ENCODE measurements at regions not wholly inside any gene's neighbourhood (a gene's known extent, or its start where the extent isn't known, plus 50 kb on each side); places are given as distances from the start of the nearest gene placed in this dataset.

DNA sequence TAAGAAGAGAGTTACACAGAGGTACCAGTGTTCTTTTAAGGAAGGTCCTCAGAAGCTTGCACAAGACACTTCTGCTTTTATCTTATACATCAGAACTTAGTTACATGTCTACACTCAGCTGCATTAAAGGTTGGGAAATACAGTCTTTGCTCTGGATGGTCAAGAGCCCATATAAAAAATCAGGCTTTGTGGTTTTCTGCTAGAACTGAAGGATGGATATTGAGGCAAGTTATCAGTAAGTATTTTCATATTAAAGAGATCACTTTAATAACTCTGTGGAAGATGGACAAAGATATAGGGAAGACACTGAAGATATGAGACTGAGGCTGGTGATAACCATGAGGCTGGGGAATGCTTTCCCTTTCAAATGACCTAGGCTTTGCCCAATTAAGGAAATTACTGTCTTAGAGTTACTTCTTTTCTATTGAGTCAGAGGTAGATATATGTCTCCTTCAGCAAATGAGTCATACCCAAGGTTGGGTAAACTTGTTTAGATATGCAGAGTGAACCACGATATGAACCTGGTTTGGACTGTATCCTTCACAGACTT is 87.0 kb upstream of the TNC start:
- intact Hi-C loops (cut with micrococcal nuclease; ENCODE audit: unreplicated experiment): no loop called here
- Histone ChIP-seq H3K9me3 (ENCODE audit: control insufficient read depth, insufficient read depth, low read depth, low read length) (no peaks in the 10 kb centered on the region), H3K27me3 (ENCODE audit: control insufficient read depth, insufficient read depth, low read length) (no peaks in the 10 kb centered on the region), H3K36me3 (ENCODE audit: control insufficient read depth, insufficient read depth, low read length) (no peaks in the 10 kb centered on the region), H3K27ac (ENCODE audit: low read length) (no peak overlapping the region), H3K4me1 (ENCODE audit: control insufficient read depth, insufficient read depth, low read length) (no peaks in the 10 kb centered on the region), H3K4me3 (ENCODE audit: low read depth in 2 of 2, low read length in 2 of 2) (no peak overlapping the region)
- no peak for DNase-seq (ENCODE audit: low read depth, low spot score)
- ChIA-PET CTCF (no interaction called here), POLR2A (no interaction called here)
- BruUV-seq (replicated peaks): no TSS peak
- no peak for ATAC-seq
- in situ Hi-C loops (cut with HindIII; ENCODE audit: low pct_unique_long_range_greater_than_20kb, low sequenced_read_pairs): no loop called here
- TF ChIP-seq TCF7L2 (IDR thresholded peaks at IDR 0.05; ENCODE audit: low read depth, low read length): no peak
- no peak for TF ChIP-seq POLR2AphosphoS5 (IDR thresholded peaks at IDR 0.05; ENCODE audit: low read depth, low read length)
- no peak for TF ChIP-seq SIN3A (IDR thresholded peaks at IDR 0.05; ENCODE audit: borderline replicate concordance, insufficient read depth, low read depth, low read length)
- TF ChIP-seq, protein P1, sequence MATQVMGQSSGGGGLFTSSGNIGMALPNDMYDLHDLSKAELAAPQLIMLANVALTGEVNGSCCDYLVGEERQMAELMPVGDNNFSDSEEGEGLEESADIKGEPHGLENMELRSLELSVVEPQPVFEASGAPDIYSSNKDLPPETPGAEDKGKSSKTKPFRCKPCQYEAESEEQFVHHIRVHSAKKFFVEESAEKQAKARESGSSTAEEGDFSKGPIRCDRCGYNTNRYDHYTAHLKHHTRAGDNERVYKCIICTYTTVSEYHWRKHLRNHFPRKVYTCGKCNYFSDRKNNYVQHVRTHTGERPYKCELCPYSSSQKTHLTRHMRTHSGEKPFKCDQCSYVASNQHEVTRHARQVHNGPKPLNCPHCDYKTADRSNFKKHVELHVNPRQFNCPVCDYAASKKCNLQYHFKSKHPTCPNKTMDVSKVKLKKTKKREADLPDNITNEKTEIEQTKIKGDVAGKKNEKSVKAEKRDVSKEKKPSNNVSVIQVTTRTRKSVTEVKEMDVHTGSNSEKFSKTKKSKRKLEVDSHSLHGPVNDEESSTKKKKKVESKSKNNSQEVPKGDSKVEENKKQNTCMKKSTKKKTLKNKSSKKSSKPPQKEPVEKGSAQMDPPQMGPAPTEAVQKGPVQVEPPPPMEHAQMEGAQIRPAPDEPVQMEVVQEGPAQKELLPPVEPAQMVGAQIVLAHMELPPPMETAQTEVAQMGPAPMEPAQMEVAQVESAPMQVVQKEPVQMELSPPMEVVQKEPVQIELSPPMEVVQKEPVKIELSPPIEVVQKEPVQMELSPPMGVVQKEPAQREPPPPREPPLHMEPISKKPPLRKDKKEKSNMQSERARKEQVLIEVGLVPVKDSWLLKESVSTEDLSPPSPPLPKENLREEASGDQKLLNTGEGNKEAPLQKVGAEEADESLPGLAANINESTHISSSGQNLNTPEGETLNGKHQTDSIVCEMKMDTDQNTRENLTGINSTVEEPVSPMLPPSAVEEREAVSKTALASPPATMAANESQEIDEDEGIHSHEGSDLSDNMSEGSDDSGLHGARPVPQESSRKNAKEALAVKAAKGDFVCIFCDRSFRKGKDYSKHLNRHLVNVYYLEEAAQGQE (IDR thresholded peaks at IDR 0.05; ENCODE audit: insufficient read depth in 1 of 2, low read depth in 2 of 2, low read length in 1 of 2): no peak
- TF ChIP-seq, protein P2, sequence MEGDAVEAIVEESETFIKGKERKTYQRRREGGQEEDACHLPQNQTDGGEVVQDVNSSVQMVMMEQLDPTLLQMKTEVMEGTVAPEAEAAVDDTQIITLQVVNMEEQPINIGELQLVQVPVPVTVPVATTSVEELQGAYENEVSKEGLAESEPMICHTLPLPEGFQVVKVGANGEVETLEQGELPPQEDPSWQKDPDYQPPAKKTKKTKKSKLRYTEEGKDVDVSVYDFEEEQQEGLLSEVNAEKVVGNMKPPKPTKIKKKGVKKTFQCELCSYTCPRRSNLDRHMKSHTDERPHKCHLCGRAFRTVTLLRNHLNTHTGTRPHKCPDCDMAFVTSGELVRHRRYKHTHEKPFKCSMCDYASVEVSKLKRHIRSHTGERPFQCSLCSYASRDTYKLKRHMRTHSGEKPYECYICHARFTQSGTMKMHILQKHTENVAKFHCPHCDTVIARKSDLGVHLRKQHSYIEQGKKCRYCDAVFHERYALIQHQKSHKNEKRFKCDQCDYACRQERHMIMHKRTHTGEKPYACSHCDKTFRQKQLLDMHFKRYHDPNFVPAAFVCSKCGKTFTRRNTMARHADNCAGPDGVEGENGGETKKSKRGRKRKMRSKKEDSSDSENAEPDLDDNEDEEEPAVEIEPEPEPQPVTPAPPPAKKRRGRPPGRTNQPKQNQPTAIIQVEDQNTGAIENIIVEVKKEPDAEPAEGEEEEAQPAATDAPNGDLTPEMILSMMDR (IDR thresholded peaks at IDR 0.05): no peak

DNA sequence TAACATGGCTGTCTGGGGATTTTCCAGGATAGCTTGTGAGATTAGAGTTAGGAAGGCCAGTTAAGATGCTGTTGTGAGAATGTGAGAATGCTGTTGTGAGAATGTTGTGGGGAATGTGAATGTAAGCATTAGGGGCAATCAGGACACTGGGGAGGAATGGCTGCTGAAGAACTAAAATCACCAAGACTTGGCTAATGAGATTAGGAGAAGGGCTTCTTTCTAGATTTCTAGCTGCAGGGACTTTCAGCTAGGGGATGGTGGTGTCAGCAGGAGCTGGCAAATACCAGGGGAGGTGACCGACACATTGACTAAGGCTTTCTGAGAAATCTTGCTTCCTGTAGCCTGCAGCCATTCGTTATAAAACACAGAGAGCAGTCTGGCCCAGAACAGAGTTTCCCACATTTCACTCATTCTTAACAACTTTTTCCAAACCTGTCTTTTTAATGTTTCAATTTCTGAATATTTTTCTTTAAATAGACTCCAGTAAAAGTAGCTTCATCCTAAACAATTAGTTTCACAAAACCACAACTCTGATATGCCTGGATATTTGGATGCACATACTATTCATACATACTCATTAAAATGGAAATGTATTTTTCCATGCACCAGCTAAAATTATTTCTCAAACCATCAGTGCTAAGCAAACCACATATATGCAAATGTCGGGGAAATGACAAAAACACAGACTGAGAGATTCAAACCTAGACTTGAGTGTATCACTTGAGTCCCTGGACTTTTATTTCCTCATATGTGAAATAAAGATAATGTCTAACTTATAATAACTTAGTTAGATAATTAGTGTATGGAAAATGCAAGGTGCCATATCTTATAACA is 89.3 kb upstream of the TNC start:
- no peaks in the 10 kb centered on the region for H3K27me3 ChIP-seq (ENCODE audit: control insufficient read depth, insufficient read depth, low read length)
- H3K4me1 ChIP-seq (ENCODE audit: control insufficient read depth, insufficient read depth, low read length): no peaks in the 10 kb centered on the region
- no peak for ATAC-seq
- CTCF ChIA-PET: no interaction called here
- no TSS peak for BruUV-seq (replicated peaks)
- DNase-seq (ENCODE audit: low read depth, low spot score): no peak
- H3K27ac ChIP-seq (ENCODE audit: low read length): no peak overlapping the region
- no peaks in the 10 kb centered on the region for H3K36me3 ChIP-seq (ENCODE audit: control insufficient read depth, insufficient read depth, low read length)
- no peak overlapping the region for H3K4me3 ChIP-seq (ENCODE audit: low read depth in 2 of 2, low read length in 2 of 2)
- no peaks in the 10 kb centered on the region for H3K9me3 ChIP-seq (ENCODE audit: control insufficient read depth, insufficient read depth, low read depth, low read length)
- TF ChIP-seq, protein P1 (IDR thresholded peaks at IDR 0.05; ENCODE audit: insufficient read depth in 1 of 2, low read depth in 2 of 2, low read length in 1 of 2): no peak
- TF ChIP-seq, protein P2 (IDR thresholded peaks at IDR 0.05): no peak
- TF ChIP-seq TCF7L2 (IDR thresholded peaks at IDR 0.05; ENCODE audit: low read depth, low read length) (no peak), POLR2AphosphoS5 (IDR thresholded peaks at IDR 0.05; ENCODE audit: low read depth, low read length) (no peak), SIN3A (IDR thresholded peaks at IDR 0.05; ENCODE audit: borderline replicate concordance, insufficient read depth, low read depth, low read length) (no peak)
- in situ Hi-C loops (cut with HindIII; ENCODE audit: low pct_unique_long_range_greater_than_20kb, low sequenced_read_pairs) (no loop called here), intact Hi-C loops (cut with micrococcal nuclease; ENCODE audit: unreplicated experiment) (no loop called here)
- POLR2A ChIA-PET: no interaction called here
